ENCODE measurements at regions not wholly inside any gene's neighbourhood (a gene's known extent, or its start where the extent isn't known, plus 50 kb on each side); places are given as distances from the start of the nearest gene placed in this dataset.
A peak's percentile ranks its signal among the peaks of the same experiment; 100 is the strongest.

DNA sequence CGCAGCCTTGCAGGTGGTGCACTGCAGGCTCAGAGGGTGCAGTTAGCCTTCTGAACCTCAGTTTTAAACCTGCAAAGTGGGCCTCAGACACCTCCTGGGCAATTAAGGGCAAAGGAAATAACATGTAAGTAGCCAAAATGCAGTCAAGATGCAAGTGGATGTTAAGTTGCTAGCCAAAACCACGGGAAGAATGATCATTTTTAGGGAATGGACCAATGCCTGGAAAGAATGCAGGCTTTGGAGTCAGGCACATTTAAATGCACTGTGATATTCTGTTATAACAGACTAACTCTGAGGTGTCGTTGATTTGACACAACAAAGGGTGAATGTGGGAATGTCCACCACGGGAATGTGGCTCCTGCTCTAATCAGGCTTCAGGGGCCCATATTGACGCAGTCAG, 57.9 kb upstream of the PTGFRN start:
- DNase-seq = no peak

DNA sequence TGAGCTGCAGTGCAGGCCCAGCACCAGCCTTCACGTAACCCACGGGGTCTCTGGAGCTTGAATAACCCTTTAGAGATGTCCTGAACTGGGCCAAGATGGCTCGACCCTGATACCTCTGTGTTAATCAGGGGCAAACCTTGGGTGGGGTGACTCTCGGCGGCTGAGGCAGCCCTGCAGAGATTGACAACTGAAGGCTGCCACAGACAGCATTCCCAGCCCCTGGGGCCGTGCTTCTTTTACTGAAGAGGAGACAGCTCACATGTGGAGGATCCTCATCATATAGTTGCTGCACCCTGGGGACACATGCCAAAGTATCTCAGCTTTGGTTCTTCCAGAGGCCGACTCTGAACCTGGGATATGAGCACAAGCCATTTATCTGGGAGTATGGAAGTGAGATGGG, 57.3 kb upstream of the PTGFRN start:
- no peak for DNase-seq

DNA sequence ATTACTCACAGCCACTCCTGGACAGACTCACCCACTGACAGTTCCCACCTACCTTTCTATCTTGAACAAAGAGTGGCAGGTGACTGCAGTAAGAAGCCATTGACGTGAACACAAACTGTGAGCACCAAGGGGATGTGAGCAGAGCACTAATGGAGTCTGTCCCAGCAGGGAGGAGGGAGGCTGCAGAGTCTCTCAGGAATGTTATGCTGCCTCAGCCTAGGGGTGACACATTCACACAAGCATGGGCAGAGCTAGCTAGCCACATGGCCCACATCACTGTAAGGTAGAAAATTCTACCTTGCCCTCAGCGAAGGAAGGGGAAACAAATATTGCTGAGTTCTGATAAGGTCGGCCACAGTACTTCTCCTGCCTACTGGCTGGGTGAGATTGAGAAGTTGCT, 56.8 kb upstream of the PTGFRN start:
- DNase-seq = no peak

DNA sequence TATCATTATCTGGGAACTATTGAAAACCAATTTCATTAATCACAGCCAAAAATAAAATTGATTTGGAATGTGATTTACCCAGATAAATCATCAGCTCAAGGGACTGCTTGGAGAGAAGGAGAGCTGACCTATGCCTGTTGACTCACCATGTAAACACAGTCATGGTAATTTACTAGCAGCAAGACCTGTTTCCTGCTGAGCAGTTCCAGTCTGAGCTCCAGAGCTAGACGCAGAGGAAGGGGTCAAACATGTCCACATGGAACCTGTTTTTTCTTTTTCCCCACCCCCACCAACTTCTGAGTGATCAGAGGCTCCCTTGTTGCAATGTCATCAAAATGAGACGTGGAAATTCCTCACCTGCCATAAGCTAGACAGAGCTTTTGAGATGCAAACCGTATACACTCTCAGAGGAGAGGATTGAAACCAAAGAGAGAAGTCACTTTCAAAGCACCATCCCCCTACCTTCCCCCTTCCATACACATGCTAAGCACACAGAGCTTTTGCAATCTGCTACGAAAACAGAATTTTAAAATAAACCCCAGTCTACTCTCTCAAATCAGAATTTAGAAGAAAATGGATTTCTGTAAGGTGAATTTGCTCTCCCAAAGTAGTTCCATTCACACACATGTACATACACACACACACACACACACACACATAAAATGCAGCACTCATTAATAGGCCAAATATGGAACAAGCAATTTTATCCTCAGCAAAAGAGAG, 55.9 kb upstream of the PTGFRN start:
- DNase-seq = peak; percentile 28

DNA sequence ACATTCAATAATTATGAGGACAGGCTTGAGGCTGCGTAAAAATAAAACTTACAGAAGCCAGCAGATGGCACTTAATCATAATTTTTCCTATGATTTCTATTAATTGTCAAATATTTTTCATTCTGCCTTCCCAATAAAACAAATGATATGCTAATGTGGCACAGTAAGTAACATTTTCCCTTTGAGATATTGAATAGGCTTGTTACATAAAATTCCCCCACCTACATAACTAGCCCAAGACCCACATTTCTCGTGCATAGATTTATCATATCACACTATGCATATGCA, 55.4 kb upstream of the PTGFRN start:
- DNase-seq = peak; percentile 17

DNA sequence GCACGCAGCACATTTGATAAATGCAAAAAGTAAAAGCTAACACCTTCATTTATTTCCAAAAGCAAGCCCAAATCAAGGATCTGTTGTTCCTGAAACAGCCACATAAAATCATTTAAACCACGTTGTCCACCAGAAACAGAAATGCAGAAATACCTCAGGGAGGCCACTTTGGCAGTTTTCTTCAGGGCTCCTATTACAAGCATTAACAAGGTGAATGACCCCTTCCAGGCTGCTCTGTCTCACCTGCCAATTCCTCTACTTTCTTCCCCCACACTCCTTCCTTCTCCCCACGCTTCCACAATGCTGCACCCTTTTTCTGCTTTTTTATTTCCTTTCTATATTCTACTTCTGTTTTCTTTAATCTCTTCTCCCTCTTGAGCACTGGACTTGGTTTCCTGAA, 55.0 kb upstream of the PTGFRN start:
- no peak for DNase-seq

DNA sequence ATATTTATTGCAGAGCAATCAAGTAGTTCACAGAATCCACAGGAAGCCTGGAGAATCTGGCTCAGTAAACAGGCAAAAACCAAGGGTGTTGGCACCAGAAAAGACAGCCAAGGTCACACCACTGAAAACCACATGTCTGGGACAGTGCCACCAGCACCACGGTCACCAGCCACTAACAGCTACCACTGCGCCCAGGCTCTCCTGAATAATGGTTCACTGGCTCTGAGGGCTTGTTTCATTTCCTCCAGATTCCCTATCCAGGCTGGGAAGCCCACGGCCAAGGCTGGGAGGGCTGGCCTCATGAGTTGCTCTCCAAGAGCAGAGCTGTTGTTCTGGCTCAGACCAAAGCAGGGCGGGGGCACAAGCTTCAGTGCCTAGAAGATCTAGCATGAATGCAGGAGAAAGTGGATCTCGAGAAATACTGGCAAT, 54.5 kb upstream of the PTGFRN start:
- peak; percentile 45 for DNase-seq

DNA sequence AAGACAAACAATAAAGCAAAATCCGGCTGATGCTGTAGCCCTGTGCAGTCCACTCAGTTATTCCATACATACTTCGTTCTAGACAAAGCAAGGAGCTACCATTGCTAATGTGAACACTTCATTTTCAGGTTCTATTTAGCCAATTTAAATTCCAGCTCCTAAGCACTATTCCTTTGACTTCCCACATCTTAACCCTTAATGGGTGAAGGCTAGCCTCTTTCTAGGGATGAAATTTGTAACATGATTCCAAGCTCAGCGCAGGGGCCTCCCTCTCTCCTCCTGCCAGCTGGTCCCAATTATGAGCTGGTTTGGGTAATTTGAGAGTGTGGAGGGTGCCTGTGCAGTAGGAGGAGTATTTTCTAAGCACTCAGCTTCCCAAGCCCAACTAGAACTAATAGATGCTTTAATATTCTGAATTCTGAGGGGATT, 53.9 kb upstream of the PTGFRN start:
- no peak for DNase-seq

DNA sequence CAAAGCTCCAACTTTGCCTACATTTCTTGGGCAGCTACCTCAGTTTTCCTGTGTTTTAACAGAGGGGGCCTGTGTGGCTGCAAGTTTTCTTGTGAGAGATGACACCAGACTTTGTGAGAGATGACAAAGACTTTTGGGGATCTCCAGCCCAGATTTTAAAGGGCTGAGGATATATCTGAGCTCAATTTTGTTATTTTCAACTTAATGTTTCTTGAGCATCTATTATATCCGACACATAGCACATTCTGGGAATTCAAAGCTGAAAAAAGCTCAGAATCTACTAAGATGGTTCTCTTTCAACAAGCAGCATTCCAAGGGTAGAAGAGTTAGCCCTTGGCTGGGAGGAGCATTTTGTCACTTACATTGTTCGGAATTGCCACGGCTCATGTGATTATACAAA, 53.4 kb upstream of the PTGFRN start:
- no peak for DNase-seq

DNA sequence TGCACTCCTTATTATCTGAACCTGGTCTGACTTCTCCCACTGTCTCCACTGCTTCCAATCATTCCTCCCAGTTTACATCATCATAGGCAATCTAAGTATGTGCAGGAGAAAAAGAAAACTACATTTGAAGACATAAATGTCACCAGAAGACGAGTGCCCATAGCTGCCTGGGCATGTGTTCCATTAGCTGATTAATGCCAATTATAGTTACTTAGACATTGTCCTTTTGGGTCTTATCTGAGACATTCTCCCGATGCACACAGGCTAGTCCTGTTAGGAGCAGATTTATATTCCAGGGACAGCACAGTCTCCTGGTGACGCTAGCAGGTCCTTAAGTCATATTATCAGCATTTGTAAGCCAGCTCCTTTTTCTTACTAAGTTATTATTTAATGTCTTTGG, 52.6 kb upstream of the PTGFRN start:
- no peak for DNase-seq

Data from hematopoietic multipotent progenitor cell treated with erythropoietin and hydrocortisone succinate and interleukin-3 and kit ligand, for 4 days (in vitro differentiated cells).